ENCODE measurements at regions not wholly inside any gene's neighbourhood (a gene's known extent, or its start where the extent isn't known, plus 50 kb on each side); places are given as distances from the start of the nearest gene placed in this dataset.
A peak's percentile ranks its signal among the peaks of the same experiment; 100 is the strongest.

GRCh38 chr12:19018302-19018970 lies 111.1 kb upstream of the PLEKHA5 start:
- peak; percentile 1 for DNase-seq

- no peak for DNase-seq
Measured at GRCh38 chr12:19021240-19021639, 108.3 kb upstream of the PLEKHA5 start.

GRCh38 chr12:19021646-19022045 lies 107.9 kb upstream of the PLEKHA5 start:
- DNase-seq: no peak

GRCh38 chr12:19025582-19025981 lies 104.0 kb upstream of the PLEKHA5 start:
- no peak for DNase-seq

- no peak for DNase-seq
Measured at GRCh38 chr12:19026034-19026433, 103.5 kb upstream of the PLEKHA5 start.

GRCh38 chr12:19026614-19027488 lies 102.7 kb upstream of the PLEKHA5 start:
- DNase-seq: no peak

GRCh38 chr12:19030180-19030579 lies 99.4 kb upstream of the PLEKHA5 start:
- DNase-seq: no peak

- DNase-seq: no peak
Measured at GRCh38 chr12:19030603-19031002, 98.9 kb upstream of the PLEKHA5 start.

- no peak for DNase-seq
Measured at GRCh38 chr12:19031032-19031431, 98.5 kb upstream of the PLEKHA5 start.

- no peak for DNase-seq
Measured at GRCh38 chr12:19032826-19033225, 96.7 kb upstream of the PLEKHA5 start.

GRCh38 chr12:19033244-19033643 lies 96.3 kb upstream of the PLEKHA5 start:
- DNase-seq: no peak

GRCh38 chr12:19034937-19035336 lies 94.6 kb upstream of the PLEKHA5 start:
- DNase-seq: no peak

- DNase-seq: no peak
Measured at GRCh38 chr12:19035536-19035935, 94.0 kb upstream of the PLEKHA5 start.

GRCh38 chr12:19036673-19037357 lies 92.7 kb upstream of the PLEKHA5 start:
- no peak for DNase-seq

- DNase-seq: no peak
Measured at GRCh38 chr12:19038209-19038608, 91.3 kb upstream of the PLEKHA5 start.

- no peak for DNase-seq
Measured at GRCh38 chr12:19039515-19039914, 90.0 kb upstream of the PLEKHA5 start.

- DNase-seq: no peak
Measured at GRCh38 chr12:19042221-19042620, 87.3 kb upstream of the PLEKHA5 start.

GRCh38 chr12:19044430-19044829 lies 85.1 kb upstream of the PLEKHA5 start:
- no peak for DNase-seq

GRCh38 chr12:19044891-19045290 lies 84.6 kb upstream of the PLEKHA5 start:
- DNase-seq: no peak

GRCh38 chr12:19045426-19045825 lies 84.1 kb upstream of the PLEKHA5 start:
- no peak for DNase-seq

- DNase-seq: no peak
Measured at GRCh38 chr12:19048943-19049342, 80.6 kb upstream of the PLEKHA5 start.

- DNase-seq: no peak
Measured at GRCh38 chr12:19052689-19053088, 76.8 kb upstream of the PLEKHA5 start.

GRCh38 chr12:19053218-19053617 lies 76.3 kb upstream of the PLEKHA5 start:
- no peak for DNase-seq

GRCh38 chr12:19054035-19054434 lies 75.5 kb upstream of the PLEKHA5 start:
- no peak for DNase-seq
